ENCODE measurements at regions not wholly inside any gene's neighbourhood (a gene's known extent, or its start where the extent isn't known, plus 50 kb on each side); places are given as distances from the start of the nearest gene placed in this dataset.

- BruUV-seq (replicated peaks) = no TSS peak
- Histone ChIP-seq H2AFZ (ENCODE audit: low read depth, low read length) (no peak overlapping the region), H3K9me1 (replicated peaks; ENCODE audit: control insufficient read depth, extremely low read depth, insufficient read depth, low read length) (no peaks in the 10 kb centered on the region), H3K4me2 (ENCODE audit: insufficient read depth, low read length) (no peak overlapping the region), H3K9me3 (replicated peaks; ENCODE audit: control insufficient read depth, insufficient read depth, low read length) (no peaks in the 10 kb centered on the region), H3K9ac (replicated peaks; ENCODE audit: extremely low read depth, insufficient read depth, low read length) (no peak overlapping the region), H3K79me2 (ENCODE audit: control insufficient read depth, insufficient read depth, low read length) (no peaks in the 10 kb centered on the region), H3K4me1 (ENCODE audit: control insufficient read depth, extremely low read depth, insufficient read depth, low read length) (no peaks in the 10 kb centered on the region), H3K4me3 (replicated peaks in 1 of 3; ENCODE audit: insufficient read depth in 1 of 3, low read depth in 1 of 3, low read length in 3 of 3) (no peak overlapping the region), H3K27me3 (ENCODE audit: control insufficient read depth in 2 of 2, insufficient read depth in 2 of 2, low read length in 2 of 2) (no peaks in the 10 kb centered on the region), H3K36me3 (ENCODE audit: control insufficient read depth in 2 of 2, extremely low read depth in 1 of 2, insufficient read depth in 2 of 2, low read length in 2 of 2) (no peaks in the 10 kb centered on the region), H4K20me1 (replicated peaks; ENCODE audit: control insufficient read depth, extremely low read depth, insufficient read depth, low read length) (no peaks in the 10 kb centered on the region), H3K27ac (ENCODE audit: insufficient read depth, low read depth, low read length) (no peak overlapping the region)
- intact Hi-C loops (cut with micrococcal nuclease) = no loop called here
- TF ChIP-seq EZH2 (IDR thresholded peaks at IDR 0.05; ENCODE audit: borderline replicate concordance, low read depth, low read length, severe bottlenecking) (no peak), POLR2A (IDR thresholded peaks at IDR 0.05; ENCODE audit: low read depth, low read length) (no peak), MAX (IDR thresholded peaks at IDR 0.05; ENCODE audit: insufficient read depth, insufficient read length) (no peak), FOS (IDR thresholded peaks at IDR 0.05; ENCODE audit: borderline replicate concordance, insufficient read depth, low read length) (no peak), GATA2 (IDR thresholded peaks at IDR 0.05; ENCODE audit: insufficient read depth, insufficient read length, low read depth, low read length) (no peak)
- POLR2A ChIA-PET = no interaction called here
- CTCF ChIA-PET = no interaction called here
- FAIRE-seq (no peak), DNase-seq (ENCODE audit: low read depth, low spot score) (no peak)
- dilution Hi-C loops (cut with MboI; ENCODE audit: extremely low pct_ligation_motif_present, low sequenced_read_pairs) = no loop called here
These were observed 562.8 kb downstream of the GALC start for GRCh38 chr14:87430214-87430613.

GRCh38 chr14:87419925-87420324 lies 573.1 kb downstream of the GALC start:
- FAIRE-seq (no peak), DNase-seq (ENCODE audit: low read depth, low spot score) (no peak)
- Histone ChIP-seq H3K4me3 (replicated peaks in 1 of 3; ENCODE audit: insufficient read depth in 1 of 3, low read depth in 1 of 3, low read length in 3 of 3) (no peak overlapping the region), H3K9me3 (replicated peaks; ENCODE audit: control insufficient read depth, insufficient read depth, low read length) (peaks cover 3% of the 10 kb centered on the region), H3K79me2 (ENCODE audit: control insufficient read depth, insufficient read depth, low read length) (no peaks in the 10 kb centered on the region), H3K36me3 (ENCODE audit: control insufficient read depth in 2 of 2, extremely low read depth in 1 of 2, insufficient read depth in 2 of 2, low read length in 2 of 2) (no peaks in the 10 kb centered on the region), H3K4me2 (ENCODE audit: insufficient read depth, low read length) (no peak overlapping the region), H3K27ac (ENCODE audit: insufficient read depth, low read depth, low read length) (no peak overlapping the region), H3K27me3 (ENCODE audit: control insufficient read depth in 2 of 2, insufficient read depth in 2 of 2, low read length in 2 of 2) (no peaks in the 10 kb centered on the region), H2AFZ (ENCODE audit: low read depth, low read length) (no peak overlapping the region), H4K20me1 (replicated peaks; ENCODE audit: control insufficient read depth, extremely low read depth, insufficient read depth, low read length) (no peaks in the 10 kb centered on the region), H3K9ac (replicated peaks; ENCODE audit: extremely low read depth, insufficient read depth, low read length) (no peak overlapping the region), H3K4me1 (ENCODE audit: control insufficient read depth, extremely low read depth, insufficient read depth, low read length) (no peaks in the 10 kb centered on the region), H3K9me1 (replicated peaks; ENCODE audit: control insufficient read depth, extremely low read depth, insufficient read depth, low read length) (no peaks in the 10 kb centered on the region)
- TF ChIP-seq JUN (IDR thresholded peaks at IDR 0.05; ENCODE audit: borderline replicate concordance, insufficient read depth, insufficient read length, low read depth) = no peak
- TF ChIP-seq POLR2AphosphoS5 (IDR thresholded peaks at IDR 0.05; ENCODE audit: insufficient read depth, low read depth, low read length) = no peak
- TF ChIP-seq EZH2 (IDR thresholded peaks at IDR 0.05; ENCODE audit: borderline replicate concordance, low read depth, low read length, severe bottlenecking) = no peak
- no peak for TF ChIP-seq FOS (IDR thresholded peaks at IDR 0.05; ENCODE audit: borderline replicate concordance, insufficient read depth, low read length)
- TF ChIP-seq GATA2 (IDR thresholded peaks at IDR 0.05; ENCODE audit: insufficient read depth, insufficient read length, low read depth, low read length) = no peak
- dilution Hi-C loops (cut with MboI; ENCODE audit: extremely low pct_ligation_motif_present, low sequenced_read_pairs) (no loop called here), intact Hi-C loops (cut with micrococcal nuclease) (no loop called here)
- BruUV-seq (replicated peaks) = no TSS peak
- ChIA-PET POLR2A (no interaction called here), CTCF (no interaction called here)
